ENCODE measurements at regions not wholly inside any gene's neighbourhood (a gene's known extent, or its start where the extent isn't known, plus 50 kb on each side); places are given as distances from the start of the nearest gene placed in this dataset.

- no peak for TF ChIP-seq CTCF (IDR thresholded peaks at IDR 0.05; ENCODE audit: low read depth, low read length)
- POLR2A ChIA-PET, result no interaction called here
- Histone ChIP-seq H3K4me3 (ENCODE audit: low read depth, low read length) (no peak overlapping the region), H3K27me3 (ENCODE audit: control insufficient read depth, insufficient read depth, low read length) (no peaks in the 10 kb centered on the region), H3K9me3 (ENCODE audit: control insufficient read depth, insufficient read depth, low read length) (no peaks in the 10 kb centered on the region), H3K27ac (ENCODE audit: low read depth, low read length) (no peak overlapping the region)
- DNase-seq (ENCODE audit: low read depth, low spot score), result no peak
- CTCF ChIA-PET, result no interaction called here
Observed at GRCh38 chr18:61237529-61237928, 95.7 kb upstream of the CDH20 start.

- CTCF ChIA-PET, result no interaction called here
- TF ChIP-seq CTCF (IDR thresholded peaks at IDR 0.05; ENCODE audit: low read depth, low read length), result no peak
- no peaks in the 10 kb centered on the region for H3K9me3 ChIP-seq (ENCODE audit: control insufficient read depth, insufficient read depth, low read length)
- H3K27ac ChIP-seq (ENCODE audit: low read depth, low read length), result no peak overlapping the region
- H3K27me3 ChIP-seq (ENCODE audit: control insufficient read depth, insufficient read depth, low read length), result no peaks in the 10 kb centered on the region
- POLR2A ChIA-PET, result no interaction called here
- no peak for DNase-seq (ENCODE audit: low read depth, low spot score)
- no peak overlapping the region for H3K4me3 ChIP-seq (ENCODE audit: low read depth, low read length)
Observed at GRCh38 chr18:61239051-61239450, 94.2 kb upstream of the CDH20 start.

- Histone ChIP-seq H3K9me3 (ENCODE audit: control insufficient read depth, insufficient read depth, low read length) (no peaks in the 10 kb centered on the region), H3K27ac (ENCODE audit: low read depth, low read length) (no peak overlapping the region), H3K27me3 (ENCODE audit: control insufficient read depth, insufficient read depth, low read length) (no peaks in the 10 kb centered on the region), H3K4me3 (ENCODE audit: low read depth, low read length) (no peak overlapping the region)
- CTCF ChIA-PET, result no interaction called here
- no peak for DNase-seq (ENCODE audit: low read depth, low spot score)
- POLR2A ChIA-PET, result no interaction called here
- no peak for TF ChIP-seq CTCF (IDR thresholded peaks at IDR 0.05; ENCODE audit: low read depth, low read length)
Observed at GRCh38 chr18:61241260-61241853, 91.9 kb upstream of the CDH20 start.

GRCh38 chr18:61244632-61245031, 88.6 kb upstream of the CDH20 start:
- Histone ChIP-seq H3K27me3 (ENCODE audit: control insufficient read depth, insufficient read depth, low read length) (no peaks in the 10 kb centered on the region), H3K27ac (ENCODE audit: low read depth, low read length) (no peak overlapping the region), H3K4me3 (ENCODE audit: low read depth, low read length) (no peak overlapping the region), H3K9me3 (ENCODE audit: control insufficient read depth, insufficient read depth, low read length) (no peaks in the 10 kb centered on the region)
- ChIA-PET POLR2A (no interaction called here), CTCF (no interaction called here)
- no peak for DNase-seq (ENCODE audit: low read depth, low spot score)
- no peak for TF ChIP-seq CTCF (IDR thresholded peaks at IDR 0.05; ENCODE audit: low read depth, low read length)

- ChIA-PET POLR2A (no interaction called here), CTCF (no interaction called here)
- no peaks in the 10 kb centered on the region for H3K27me3 ChIP-seq (ENCODE audit: control insufficient read depth, insufficient read depth, low read length)
- TF ChIP-seq CTCF (IDR thresholded peaks at IDR 0.05; ENCODE audit: low read depth, low read length), result no peak
- no peak overlapping the region for H3K27ac ChIP-seq (ENCODE audit: low read depth, low read length)
- no peak for DNase-seq (ENCODE audit: low read depth, low spot score)
- H3K4me3 ChIP-seq (ENCODE audit: low read depth, low read length), result no peak overlapping the region
- H3K9me3 ChIP-seq (ENCODE audit: control insufficient read depth, insufficient read depth, low read length), result no peaks in the 10 kb centered on the region
Observed at GRCh38 chr18:61245276-61245675, 88.0 kb upstream of the CDH20 start.

Measured in AG04450 (cell line).